GM12801 (cell line): ENCODE measurements at regions not wholly inside any gene's neighbourhood (a gene's known extent, or its start where the extent isn't known, plus 50 kb on each side); places are given as distances from the start of the nearest gene placed in this dataset.

Source experiments
- TF ChIP-seq, protein P1 (sequence below): IDR thresholded peaks from one replicate; pipeline ENCODE4 v1.5.1; 2011; ENCODE audit warnings: control low read depth; ENCODE audit not compliant: insufficient read length; ENCODE audit errors: extremely low read depth

- TF ChIP-seq, protein P1, sequence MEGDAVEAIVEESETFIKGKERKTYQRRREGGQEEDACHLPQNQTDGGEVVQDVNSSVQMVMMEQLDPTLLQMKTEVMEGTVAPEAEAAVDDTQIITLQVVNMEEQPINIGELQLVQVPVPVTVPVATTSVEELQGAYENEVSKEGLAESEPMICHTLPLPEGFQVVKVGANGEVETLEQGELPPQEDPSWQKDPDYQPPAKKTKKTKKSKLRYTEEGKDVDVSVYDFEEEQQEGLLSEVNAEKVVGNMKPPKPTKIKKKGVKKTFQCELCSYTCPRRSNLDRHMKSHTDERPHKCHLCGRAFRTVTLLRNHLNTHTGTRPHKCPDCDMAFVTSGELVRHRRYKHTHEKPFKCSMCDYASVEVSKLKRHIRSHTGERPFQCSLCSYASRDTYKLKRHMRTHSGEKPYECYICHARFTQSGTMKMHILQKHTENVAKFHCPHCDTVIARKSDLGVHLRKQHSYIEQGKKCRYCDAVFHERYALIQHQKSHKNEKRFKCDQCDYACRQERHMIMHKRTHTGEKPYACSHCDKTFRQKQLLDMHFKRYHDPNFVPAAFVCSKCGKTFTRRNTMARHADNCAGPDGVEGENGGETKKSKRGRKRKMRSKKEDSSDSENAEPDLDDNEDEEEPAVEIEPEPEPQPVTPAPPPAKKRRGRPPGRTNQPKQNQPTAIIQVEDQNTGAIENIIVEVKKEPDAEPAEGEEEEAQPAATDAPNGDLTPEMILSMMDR = no peak
These were observed 125.8 kb downstream of the OXSM start for GRCh38 chr3:25915673-25916072.

- TF ChIP-seq, protein P1 = no peak
These were observed 126.4 kb downstream of the OXSM start for GRCh38 chr3:25916321-25916720.

- TF ChIP-seq, protein P1 = no peak
These were observed 148.9 kb downstream of the OXSM start for GRCh38 chr3:25938566-25939325.

DNA sequence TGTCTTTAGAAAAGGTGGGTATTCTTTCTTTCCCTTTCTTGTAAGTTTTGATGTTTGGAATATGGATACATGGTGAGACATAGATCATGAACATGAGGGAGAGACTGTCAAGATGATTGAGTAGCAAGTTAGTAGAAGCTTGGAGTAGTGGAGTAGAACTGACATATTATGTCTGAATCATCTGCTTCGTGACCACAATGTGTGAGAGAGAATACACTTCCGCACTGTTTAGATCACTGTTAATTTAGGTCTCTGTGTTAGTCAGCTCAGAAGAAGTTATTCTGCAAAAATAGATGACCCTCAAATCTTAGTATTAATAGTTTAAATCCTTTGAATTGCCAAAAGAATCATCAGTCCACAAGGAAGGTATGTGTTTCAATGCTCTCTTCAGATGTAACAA, 151.0 kb downstream of the OXSM start:
- TF ChIP-seq, protein P1 = no peak

DNA sequence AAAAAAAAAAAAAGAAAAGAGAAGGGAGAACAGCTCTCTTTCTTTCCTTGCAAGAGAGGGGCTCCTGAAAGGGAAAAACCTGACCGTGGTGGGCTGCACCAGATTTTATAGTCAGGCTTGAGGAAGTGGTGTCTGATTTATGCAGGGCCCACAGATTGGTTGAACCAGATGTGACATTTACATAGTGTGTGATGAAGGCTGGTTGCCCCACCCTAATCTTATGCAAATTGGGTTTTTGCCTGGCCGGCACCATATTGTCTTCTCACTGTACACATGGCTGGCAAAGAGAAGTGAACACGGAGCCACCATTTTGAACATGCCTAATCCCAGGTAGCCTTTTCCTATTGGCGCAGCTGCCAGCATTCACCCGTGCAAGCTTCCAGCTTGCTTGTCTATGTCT, 154.4 kb downstream of the OXSM start:
- TF ChIP-seq, protein P1 = no peak

DNA sequence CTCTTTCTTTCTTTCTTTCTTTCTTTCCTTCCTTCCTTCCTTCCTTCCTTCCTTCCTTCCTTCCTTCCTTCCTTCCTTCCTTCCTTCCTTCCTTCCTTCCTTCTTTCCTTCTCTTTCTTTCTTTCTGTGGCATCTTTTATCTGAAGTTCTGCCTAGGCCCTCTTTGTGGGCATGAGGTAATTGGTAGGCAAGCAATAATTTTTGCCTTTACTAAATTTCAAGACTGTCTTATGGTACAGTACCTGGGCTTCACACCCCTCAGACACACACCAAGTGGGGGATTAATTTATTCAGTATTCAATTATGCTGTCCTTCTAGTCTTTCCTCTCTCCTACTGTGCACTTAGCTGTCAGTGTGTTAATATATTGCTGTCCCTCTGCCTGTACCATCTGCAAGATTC, 155.5 kb downstream of the OXSM start:
- TF ChIP-seq, protein P1 = no peak

DNA sequence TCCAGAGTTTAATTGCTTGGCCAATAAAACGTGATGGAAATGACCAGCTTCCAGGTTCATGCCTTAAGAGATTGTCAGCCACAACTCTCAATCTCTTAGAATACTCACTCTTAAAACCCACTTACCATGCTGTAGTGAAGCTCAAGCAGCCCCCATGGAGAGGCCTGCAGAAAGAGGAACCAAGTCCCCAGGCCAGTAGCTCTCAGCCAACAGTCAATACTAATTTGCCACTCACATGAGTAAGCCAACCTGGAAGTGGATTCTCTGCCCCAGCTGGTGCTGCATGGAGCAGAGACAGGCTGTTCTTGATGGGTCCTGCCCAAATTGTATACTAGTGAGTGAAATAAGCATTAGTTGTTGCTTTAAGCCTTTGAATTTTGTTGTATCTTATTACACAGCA, 155.9 kb downstream of the OXSM start:
- TF ChIP-seq, protein P1 = no peak

- TF ChIP-seq, protein P1 = no peak
These were observed 162.2 kb downstream of the OXSM start for GRCh38 chr3:25952133-25952532.
